ENCODE measurements at regions not wholly inside any gene's neighbourhood (a gene's known extent, or its start where the extent isn't known, plus 50 kb on each side); places are given as distances from the start of the nearest gene placed in this dataset.

- DNase-seq (ENCODE audit: low spot score), result no peak
These were observed 629.1 kb downstream of the ACTR3B start for GRCh38 chr7:153388611-153389010.

GRCh38 chr7:153389261-153389660 lies 629.7 kb downstream of the ACTR3B start:
- no peak for DNase-seq (ENCODE audit: low spot score)

GRCh38 chr7:153390955-153391354 lies 631.4 kb downstream of the ACTR3B start:
- no peak for DNase-seq (ENCODE audit: low spot score)

GRCh38 chr7:153392726-153393125 lies 633.2 kb downstream of the ACTR3B start:
- no peak for DNase-seq (ENCODE audit: low spot score)

GRCh38 chr7:153393666-153394065 lies 634.1 kb downstream of the ACTR3B start:
- no peak for DNase-seq (ENCODE audit: low spot score)

- no peak for DNase-seq (ENCODE audit: low spot score)
These were observed 636.9 kb downstream of the ACTR3B start for GRCh38 chr7:153396475-153396874.

GRCh38 chr7:153397459-153397858 lies 637.9 kb downstream of the ACTR3B start:
- DNase-seq (ENCODE audit: low spot score), result no peak

GRCh38 chr7:153397906-153398305 lies 638.4 kb downstream of the ACTR3B start:
- DNase-seq (ENCODE audit: low spot score), result no peak

GRCh38 chr7:153398370-153398769 lies 638.8 kb downstream of the ACTR3B start:
- DNase-seq (ENCODE audit: low spot score), result no peak

- no peak for DNase-seq (ENCODE audit: low spot score)
These were observed 639.4 kb downstream of the ACTR3B start for GRCh38 chr7:153398789-153399553.

GRCh38 chr7:153399554-153399940 lies 640.0 kb downstream of the ACTR3B start:
- no peak for DNase-seq (ENCODE audit: low spot score)

GRCh38 chr7:153400735-153401593 lies 641.4 kb downstream of the ACTR3B start:
- DNase-seq (ENCODE audit: low spot score), result no peak

- no peak for DNase-seq (ENCODE audit: low spot score)
These were observed 642.5 kb downstream of the ACTR3B start for GRCh38 chr7:153401795-153402720.

GRCh38 chr7:153402721-153403541 lies 643.4 kb downstream of the ACTR3B start:
- no peak for DNase-seq (ENCODE audit: low spot score)

- no peak for DNase-seq (ENCODE audit: low spot score)
These were observed 644.6 kb downstream of the ACTR3B start for GRCh38 chr7:153404124-153404523.

- no peak for DNase-seq (ENCODE audit: low spot score)
These were observed 645.3 kb downstream of the ACTR3B start for GRCh38 chr7:153404781-153405279.

- no peak for DNase-seq (ENCODE audit: low spot score)
These were observed 646.3 kb upstream of the DPP6 start for GRCh38 chr7:153405704-153406485.

- DNase-seq (ENCODE audit: low spot score), result no peak
These were observed 645.7 kb upstream of the DPP6 start for GRCh38 chr7:153406486-153406872.

- no peak for DNase-seq (ENCODE audit: low spot score)
These were observed 644.7 kb upstream of the DPP6 start for GRCh38 chr7:153407291-153408046.

All from D341Med (cell line).